Neural cell (in vitro differentiated cells): ENCODE measurements at regions not wholly inside any gene's neighbourhood (a gene's known extent, or its start where the extent isn't known, plus 50 kb on each side); places are given as distances from the start of the nearest gene placed in this dataset.

Experiments used
- H2AFZ ChIP-seq: fragments of 200-600, 300-800 bp; sonication (generic), shearing (Covaris generic); 2 replicates; pipeline ENCODE4 v1.6.0; 2014; ENCODE audit warnings: low read depth, mild to moderate bottlenecking, antibody characterized with exemption, low read length, moderate library complexity
- H3F3A ChIP-seq: fragments of 200-600 bp; shearing (Covaris generic); 2 replicates; pipeline ENCODE4 v1.6.1; 2016; ENCODE audit warnings: mild to moderate bottlenecking, moderate library complexity, mixed read lengths, antibody characterized with exemption, low read length; ENCODE audit not compliant: insufficient read depth, poor library complexity, severe bottlenecking
- H3K27ac ChIP-seq: fragments of 200-600, 300-800 bp; sonication (generic), shearing (Covaris generic); 2 replicates; pipeline ENCODE4 v1.5.1; 2014; ENCODE audit warnings: mild to moderate bottlenecking, low read length, moderate library complexity
- H3K27me3 ChIP-seq: fragments of 300-800, 200-600 bp; sonication (generic), shearing (Covaris generic); 2 replicates; pipeline ENCODE4 v1.6.0; 2014; ENCODE audit warnings: mild to moderate bottlenecking, low read depth, low read length, moderate library complexity; ENCODE audit not compliant: insufficient read depth
- H3K36me3 ChIP-seq: fragments of 300-800, 200-600 bp; sonication (generic), shearing (Covaris generic); 2 replicates; pipeline ENCODE4 v1.5.1; 2014; ENCODE audit warnings: mild to moderate bottlenecking, antibody characterized with exemption, low read length, moderate library complexity; ENCODE audit not compliant: insufficient read depth
- H3K4me2 ChIP-seq: fragments of 300-800, 200-600 bp; sonication (generic), shearing (Covaris generic); 2 replicates; pipeline ENCODE4 v1.6.0; 2014; ENCODE audit warnings: mild to moderate bottlenecking, low read length
- H3K4me3 ChIP-seq: fragments of 300-800, 200-600 bp; sonication (generic), shearing (Covaris generic); 2 replicates; pipeline ENCODE4 v1.5.1; 2014; ENCODE audit warnings: mild to moderate bottlenecking, low read length, moderate library complexity
- H3K79me2 ChIP-seq: fragments of 200-600 bp; shearing (Covaris generic); replicated peaks from 2 replicates; pipeline ENCODE4 v1.6.0; 2014; ENCODE audit warnings: mild to moderate bottlenecking, low read length, moderate library complexity; ENCODE audit not compliant: insufficient read depth
- H3K9ac ChIP-seq: fragments of 300-800, 200-600 bp; sonication (generic), shearing (Covaris generic); 2 replicates; pipeline ENCODE4 v1.6.1; 2016; ENCODE audit warnings: mild to moderate bottlenecking, low read length, mixed read lengths
- H3K9me2 ChIP-seq: fragments of 200-600 bp; shearing (Covaris generic); 2 replicates; pipeline ENCODE4 v1.6.1; 2016; ENCODE audit warnings: mild to moderate bottlenecking, low read length, mixed read lengths; ENCODE audit not compliant: insufficient read depth
- H3K9me3 ChIP-seq: fragments of 200-600, 300-800 bp; sonication (generic), shearing (Covaris generic); 2 replicates; pipeline ENCODE4 v1.6.1; 2016; ENCODE audit warnings: mild to moderate bottlenecking, mixed run types, low read length, moderate library complexity, mixed read lengths
- H4K20me1 ChIP-seq: fragments of 200-600 bp; shearing (Covaris generic); 2 replicates; pipeline ENCODE4 v1.6.1; 2016; ENCODE audit warnings: mild to moderate bottlenecking, mixed run types; ENCODE audit not compliant: insufficient read depth
- CTCF ChIP-seq: fragments of 450-650 bp; IDR thresholded peaks from 2 replicates; pipeline ENCODE4 v1.5.1; 2014; ENCODE audit warnings: antibody characterized with exemption, mild to moderate bottlenecking, moderate library complexity; ENCODE audit not compliant: poor library complexity, severe bottlenecking
- EP300 ChIP-seq: fragments of 450-650 bp; conservative IDR thresholded peaks from 2 replicates; pipeline ENCODE4 v1.6.1; 2014; ENCODE audit warnings: antibody characterized with exemption, mild to moderate bottlenecking, moderate library complexity; ENCODE audit not compliant: poor library complexity, severe bottlenecking
- EZH2 ChIP-seq: fragments of 200-600, 300-800 bp; shearing (Covaris generic), sonication (generic); IDR thresholded peaks from 2 replicates; pipeline ENCODE4 v1.6.1; 2014; ENCODE audit warnings: antibody characterized with exemption, low read length, borderline replicate concordance, mild to moderate bottlenecking; ENCODE audit not compliant: insufficient read depth, poor library complexity, severe bottlenecking
- MXI1 ChIP-seq: fragments of 450-650 bp; conservative IDR thresholded peaks from 2 replicates; pipeline ENCODE4 v1.6.1; 2014; ENCODE audit warnings: antibody characterized with exemption, mild to moderate bottlenecking; ENCODE audit not compliant: poor library complexity, severe bottlenecking
- POLR2AphosphoS5 ChIP-seq: IDR thresholded peaks from 2 replicates; pipeline ENCODE4 v1.6.1; 2012
- RAD21 ChIP-seq: fragments of 450-650 bp; conservative IDR thresholded peaks from 2 replicates; pipeline ENCODE4 v1.6.1; 2014; ENCODE audit warnings: antibody characterized with exemption, mild to moderate bottlenecking, moderate library complexity
- REST ChIP-seq: IDR thresholded peaks from 2 replicates; pipeline ENCODE4 v1.6.1; 2012; ENCODE audit warnings: borderline replicate concordance
- SMC3 ChIP-seq: fragments of 450-650 bp; conservative IDR thresholded peaks from 2 replicates; pipeline ENCODE4 v1.6.1; 2014; ENCODE audit warnings: antibody characterized with exemption, mild to moderate bottlenecking, moderate library complexity; ENCODE audit not compliant: poor library complexity
- TAF1 ChIP-seq: IDR thresholded peaks from 2 replicates; pipeline ENCODE4 v1.6.1; 2012; ENCODE audit warnings: low read depth

- Histone ChIP-seq H3K27me3 (no peaks in the 10 kb centered on the region), H3K9ac (no peak overlapping the region), H3K36me3 (no peaks in the 10 kb centered on the region), H3K4me2 (no peak overlapping the region), H2AFZ (no peak overlapping the region), H3K9me3 (peaks cover 11% of the 10 kb centered on the region), H4K20me1 (no peaks in the 10 kb centered on the region), H3K79me2 (no peaks in the 10 kb centered on the region), H3F3A (no peaks in the 10 kb centered on the region), H3K9me2 (no peaks in the 10 kb centered on the region), H3K27ac (no peak overlapping the region), H3K4me3 (no peak overlapping the region)
- no peak for TF ChIP-seq REST
- TF ChIP-seq SMC3: no peak
- TF ChIP-seq TAF1: no peak
- TF ChIP-seq MXI1: no peak
- no peak for TF ChIP-seq EZH2
- TF ChIP-seq POLR2AphosphoS5: no peak
- TF ChIP-seq CTCF: no peak
- no peak for TF ChIP-seq RAD21
- no peak for TF ChIP-seq EP300
Observed at GRCh38 chr17:79670537-79671084, 59.8 kb upstream of the RBFOX3 start.

GRCh38 chr17:79669861-79670260 lies 59.0 kb upstream of the RBFOX3 start:
- no peak for TF ChIP-seq REST
- no peak for TF ChIP-seq EZH2
- TF ChIP-seq MXI1: no peak
- TF ChIP-seq TAF1: no peak
- TF ChIP-seq RAD21: no peak
- H3K4me2 ChIP-seq: no peak overlapping the region
- no peak overlapping the region for H3K27ac ChIP-seq
- no peaks in the 10 kb centered on the region for H3K27me3 ChIP-seq
- H3K79me2 ChIP-seq: no peaks in the 10 kb centered on the region
- no peaks in the 10 kb centered on the region for H4K20me1 ChIP-seq
- H2AFZ ChIP-seq: no peak overlapping the region
- no peak overlapping the region for H3K9ac ChIP-seq
- H3K36me3 ChIP-seq: no peaks in the 10 kb centered on the region
- no peaks in the 10 kb centered on the region for H3F3A ChIP-seq
- H3K4me3 ChIP-seq: no peak overlapping the region
- peaks cover 11% of the 10 kb centered on the region for H3K9me3 ChIP-seq
- H3K9me2 ChIP-seq: no peaks in the 10 kb centered on the region
